Activated CD8-positive, alpha-beta memory T cell treated with anti-CD3 and anti-CD28 coated beads, Interleukin-2, amount 50 U/mL, for 48 hours (primary cell): ENCODE measurements at regions not wholly inside any gene's neighbourhood (a gene's known extent, or its start where the extent isn't known, plus 50 kb on each side); places are given as distances from the start of the nearest gene placed in this dataset.

ENCODE experiments used
- DNase-seq: peaks from one replicate; pipeline ENCODE4 v3.0.0-alpha.2; 2020

DNA sequence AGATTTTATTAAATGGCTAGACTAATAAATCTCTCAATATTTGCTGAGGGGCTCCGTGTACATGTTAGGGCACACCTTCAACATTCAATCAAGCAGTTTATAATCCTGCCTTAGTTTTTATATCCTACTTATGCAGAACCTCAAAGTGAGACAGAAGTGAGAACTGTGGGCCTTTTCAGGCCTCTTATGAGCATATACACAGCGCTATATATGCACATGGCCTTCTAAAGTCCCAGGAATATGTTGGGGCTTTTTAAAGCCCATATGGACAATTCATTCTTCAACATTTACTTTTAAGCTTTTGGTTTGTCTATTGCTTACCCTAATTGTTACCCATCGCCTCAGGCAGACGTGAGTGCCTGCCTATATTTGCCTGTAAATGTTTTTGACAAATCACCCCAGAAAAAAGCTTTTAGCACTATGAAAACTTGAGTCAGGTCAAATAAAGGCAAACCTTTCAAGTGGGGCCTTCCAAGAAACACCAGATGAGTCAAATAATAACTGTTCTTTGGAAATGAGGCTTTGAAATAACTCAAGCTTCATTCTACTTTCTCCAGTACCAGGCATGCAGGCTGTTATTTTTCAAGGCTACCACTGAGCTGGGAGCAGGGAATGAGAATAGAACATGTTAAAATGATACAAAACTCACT, 58.2 kb downstream of the ESM1 start:
- DNase-seq = no peak

- no peak for DNase-seq
Measured at GRCh38 chr5:54924487-54924886, 60.9 kb downstream of the ESM1 start.

DNA sequence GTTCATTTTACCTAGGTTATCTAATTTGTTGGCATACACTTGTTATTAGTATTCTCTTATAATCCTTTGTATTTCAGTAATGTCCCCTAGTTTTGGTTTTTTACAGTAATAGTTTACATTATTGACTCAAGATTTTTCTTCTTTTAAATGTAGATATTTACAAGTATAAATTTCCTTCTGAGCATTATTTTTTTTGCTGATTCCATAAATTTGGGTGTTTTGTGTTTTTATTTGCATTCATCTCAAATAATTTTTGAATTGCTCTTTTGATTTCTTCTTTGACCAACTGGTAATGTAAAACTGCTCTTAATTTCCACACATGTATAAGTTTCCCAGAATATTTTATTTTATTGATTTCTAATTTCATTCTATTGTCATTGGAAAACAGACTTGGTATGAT, 68.1 kb downstream of the ESM1 start:
- no peak for DNase-seq

GRCh38 chr5:54915466-54916027, 69.8 kb downstream of the ESM1 start:
- DNase-seq = no peak

DNA sequence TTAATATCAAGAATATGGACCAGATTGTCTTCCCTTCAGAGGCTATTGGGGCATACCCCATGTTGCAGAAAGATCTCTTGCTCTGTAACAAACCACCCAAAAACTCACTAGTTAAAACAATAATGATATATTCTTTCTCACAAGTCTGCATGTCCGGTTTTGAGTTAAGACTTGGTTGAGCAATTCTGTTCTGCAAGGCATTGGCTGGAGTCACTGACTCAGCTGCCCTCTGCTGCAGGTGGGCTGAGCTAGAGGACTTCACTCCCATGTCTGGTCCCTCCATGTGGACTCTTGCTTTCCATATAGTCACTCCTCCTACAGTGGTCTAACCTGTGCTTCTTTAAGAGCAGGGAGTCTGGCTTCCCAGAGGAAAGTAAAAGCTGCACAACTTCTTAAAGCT, 73.4 kb downstream of the ESM1 start:
- DNase-seq = no peak

DNA sequence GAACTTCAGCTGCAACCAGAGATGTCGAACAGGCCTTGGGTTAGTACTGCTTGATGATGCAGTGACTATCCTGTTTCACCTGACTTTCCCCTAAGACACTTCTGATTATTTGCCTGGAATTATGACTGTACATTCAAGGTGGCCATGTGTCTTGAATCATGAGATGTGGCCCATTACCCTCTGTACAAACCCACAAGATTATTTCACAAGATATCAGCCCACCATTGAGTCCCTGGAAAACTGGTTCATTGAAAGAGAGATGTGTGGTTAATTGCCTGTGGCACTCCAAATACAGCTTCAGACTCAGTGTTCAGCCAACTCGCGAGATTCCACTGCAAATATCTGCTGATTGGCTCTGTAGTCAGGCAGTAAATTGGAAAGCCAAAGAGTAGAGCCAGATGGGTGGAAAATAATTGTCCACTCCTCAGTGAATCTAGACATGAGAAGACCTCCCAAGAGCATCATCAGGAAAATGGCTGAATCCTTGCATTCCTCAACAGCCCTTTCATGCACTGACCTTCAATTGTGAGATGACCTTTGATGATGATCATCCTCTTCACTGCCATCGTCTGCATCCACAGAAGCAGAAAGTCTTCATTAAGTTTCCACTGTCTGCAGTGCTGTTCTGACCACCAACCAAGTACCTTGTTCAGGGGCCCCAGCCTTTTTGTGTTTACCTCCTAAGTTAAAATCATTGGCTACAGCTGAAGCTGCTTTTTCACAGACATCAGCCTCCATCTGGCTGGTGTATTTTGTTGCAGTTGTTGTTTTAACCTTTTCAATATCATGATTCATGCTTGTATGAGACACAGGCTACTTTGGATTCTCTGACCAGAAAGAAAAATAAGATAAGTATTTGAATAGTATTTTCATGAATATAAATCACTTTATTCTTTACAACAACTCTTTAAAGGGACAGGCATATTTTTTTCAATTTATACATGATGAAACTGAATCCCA, 75.2 kb downstream of the ESM1 start:
- no peak for DNase-seq

GRCh38 chr5:54908774-54909525, 76.4 kb downstream of the ESM1 start:
- no peak for DNase-seq

- DNase-seq = peak; percentile 79
Measured at GRCh38 chr5:54905942-54906537, 79.4 kb downstream of the ESM1 start.

DNA sequence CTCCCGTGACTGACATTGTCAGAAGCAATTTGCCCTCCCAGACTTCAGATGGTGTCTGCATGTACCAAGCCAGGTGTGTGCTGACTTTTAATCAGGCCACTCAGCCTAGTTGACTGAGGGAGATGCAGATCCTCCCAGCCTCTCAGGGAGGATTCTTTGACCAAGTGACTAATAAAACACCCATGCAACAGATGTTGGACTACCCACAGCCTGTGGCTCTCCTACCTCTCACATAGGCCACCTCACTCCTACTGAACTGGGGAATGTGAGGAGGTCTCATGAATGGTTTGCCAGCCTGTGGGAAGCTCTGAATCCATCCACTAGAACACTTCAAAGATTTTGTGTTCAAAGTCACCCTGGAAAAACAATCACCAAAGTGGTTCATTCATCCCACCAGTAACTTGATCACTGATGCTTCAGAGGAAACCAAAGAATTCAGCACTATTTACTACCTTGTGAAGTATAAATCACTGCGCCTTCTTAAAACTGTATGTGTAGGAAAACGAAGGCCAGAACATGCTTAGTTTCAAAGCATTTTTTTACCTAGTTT, 80.1 kb downstream of the ESM1 start:
- no peak for DNase-seq

- no peak for DNase-seq
Measured at GRCh38 chr5:54904425-54904824, 81.0 kb downstream of the ESM1 start.

DNA sequence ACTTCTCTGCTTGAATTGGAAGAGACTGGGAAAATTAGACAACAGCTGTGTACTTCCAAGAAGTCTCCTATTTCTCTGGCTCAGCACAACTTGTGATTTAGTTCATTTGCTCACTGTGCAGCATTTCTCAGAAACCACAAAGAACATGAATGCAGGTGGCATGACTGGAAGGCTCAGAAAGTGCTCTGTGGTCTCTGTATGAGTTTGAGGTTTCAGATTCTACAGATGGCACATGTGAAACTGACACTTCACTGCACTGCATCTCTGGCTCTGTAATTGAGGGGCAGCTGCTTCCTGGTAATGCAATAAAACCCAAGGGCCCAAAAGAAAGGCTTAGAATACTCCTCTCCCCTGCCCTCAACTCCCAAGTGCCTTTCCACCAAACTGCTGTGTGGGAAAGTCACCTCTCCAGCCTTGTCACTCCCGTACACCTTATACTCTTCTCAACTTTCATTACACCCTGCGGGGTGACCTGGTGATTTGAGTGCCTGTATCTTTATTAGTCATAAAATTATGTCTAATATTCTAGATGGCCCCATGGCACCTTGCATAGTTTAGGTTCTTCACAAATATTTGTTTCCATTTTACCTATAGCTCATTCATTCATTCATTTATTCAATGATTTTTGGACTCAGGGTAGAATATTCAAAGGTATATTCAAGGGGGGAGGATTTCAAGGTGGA, 82.5 kb downstream of the ESM1 start:
- DNase-seq = no peak

GRCh38 chr5:54900984-54901725, 84.2 kb downstream of the ESM1 start:
- DNase-seq = no peak

GRCh38 chr5:54897001-54897400, 88.4 kb downstream of the ESM1 start:
- no peak for DNase-seq

- DNase-seq = no peak
Measured at GRCh38 chr5:54895816-54896341, 89.5 kb downstream of the ESM1 start.

- DNase-seq = no peak
Measured at GRCh38 chr5:54894957-54895815, 90.2 kb downstream of the ESM1 start.

DNA sequence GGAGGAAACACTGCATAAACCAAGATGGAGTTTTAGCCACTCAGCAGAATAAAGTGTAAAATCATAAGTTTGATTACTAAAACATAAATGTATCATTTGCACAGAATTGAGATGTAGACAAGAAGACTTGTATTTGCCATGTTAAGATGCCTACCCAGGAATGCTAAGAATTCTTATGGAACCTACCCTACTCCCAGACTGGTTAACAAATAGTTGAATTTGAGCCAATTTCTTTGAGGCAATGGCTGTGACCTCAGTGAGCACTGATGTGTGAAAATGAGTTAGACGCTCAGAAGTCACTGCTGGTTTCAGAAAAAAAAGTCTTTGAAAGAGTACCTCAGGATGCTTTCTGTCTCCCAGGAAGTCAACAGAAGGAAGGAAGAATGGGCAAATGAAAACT, 95.6 kb downstream of the ESM1 start:
- no peak for DNase-seq

DNA sequence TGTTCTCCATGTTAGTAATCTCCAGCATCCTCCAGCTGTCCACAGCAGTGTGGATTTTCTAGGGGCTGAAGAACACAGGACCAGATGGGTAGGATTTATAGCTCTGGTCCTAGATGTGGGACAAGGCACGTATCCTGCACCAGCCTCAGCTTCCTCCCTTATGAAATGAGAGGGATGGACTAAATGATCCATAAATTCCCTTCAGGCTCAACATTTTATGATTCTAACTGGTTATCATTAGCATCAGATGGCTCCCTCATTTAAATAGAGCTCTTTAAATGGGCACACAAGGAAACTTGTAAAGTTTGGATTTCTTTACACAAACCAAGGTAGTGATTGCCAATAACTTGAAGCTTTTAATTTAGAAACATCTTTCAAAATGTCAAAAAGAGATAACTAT, 97.7 kb downstream of the ESM1 start:
- DNase-seq = no peak

GRCh38 chr5:54886866-54887265, 98.5 kb downstream of the ESM1 start:
- no peak for DNase-seq

GRCh38 chr5:54885636-54886035, 99.8 kb downstream of the ESM1 start:
- no peak for DNase-seq

GRCh38 chr5:54884195-54884536, 101.2 kb downstream of the ESM1 start:
- no peak for DNase-seq
